H1 (cell line): ENCODE measurements at regions not wholly inside any gene's neighbourhood (a gene's known extent, or its start where the extent isn't known, plus 50 kb on each side); places are given as distances from the start of the nearest gene placed in this dataset.

Experiments used
- ATF3 ChIP-seq: IDR thresholded peaks from 2 replicates; pipeline ENCODE4 v1.6.1; 2011; ENCODE audit warnings: low read depth, mild to moderate bottlenecking, low read length; ENCODE audit not compliant: insufficient read depth

- TF ChIP-seq ATF3, result no peak
These were observed 202.6 kb upstream of the RNF32 start (continued) for GRCh38 chr7:156438011-156438410.
